OCI-LY1 (cell line): ENCODE measurements at regions not wholly inside any gene's neighbourhood (a gene's known extent, or its start where the extent isn't known, plus 50 kb on each side); places are given as distances from the start of the nearest gene placed in this dataset.

ENCODE experiments used
- H2AFZ ChIP-seq: fragments of 200-600 bp; sonication (generic), shearing (Covaris generic); 2 replicates; pipeline ENCODE4 v1.6.0; 2014; ENCODE audit warnings: antibody characterized with exemption, mild to moderate bottlenecking, low read length
- H3F3A ChIP-seq: fragments of 200-600 bp; sonication (generic), shearing (Covaris generic); 2 replicates; pipeline ENCODE4 v1.6.0; 2014; ENCODE audit warnings: mild to moderate bottlenecking, antibody characterized with exemption, low read length, moderate library complexity; ENCODE audit not compliant: insufficient read depth
- H3K27ac ChIP-seq: fragments of 200-600 bp; sonication (generic); 2 replicates; pipeline ENCODE4 v1.5.1; 2014; ENCODE audit warnings: low read length, mixed run types, mild to moderate bottlenecking, low read depth; ENCODE audit not compliant: poor library complexity, severe bottlenecking
- H3K27me3 ChIP-seq: fragments of 200-600 bp; sonication (generic); 2 replicates; pipeline ENCODE4 v1.6.0; 2014; ENCODE audit warnings: antibody characterized with exemption, mild to moderate bottlenecking, low read length, moderate library complexity; ENCODE audit not compliant: insufficient read depth
- H3K36me3 ChIP-seq: fragments of 200-600 bp; sonication (generic); 2 replicates; pipeline ENCODE4 v1.6.1; 2014; ENCODE audit warnings: mild to moderate bottlenecking, antibody characterized with exemption, low read length, moderate library complexity, mixed read lengths; ENCODE audit not compliant: insufficient read depth
- H3K4me1 ChIP-seq: fragments of 200-600 bp; sonication (generic); 2 replicates; pipeline ENCODE4 v1.5.1; 2014; ENCODE audit warnings: mild to moderate bottlenecking, low read length, moderate library complexity; ENCODE audit not compliant: insufficient read depth, severe bottlenecking
- H3K4me2 ChIP-seq: fragments of 200-600 bp; sonication (generic), shearing (Covaris generic); 2 replicates; pipeline ENCODE4 v1.6.1; 2014; ENCODE audit warnings: low read length
- H3K4me3 ChIP-seq: fragments of 200-600 bp; sonication (generic); 2 replicates; pipeline ENCODE4 v1.5.1; 2014; ENCODE audit warnings: low read length, low read depth, mild to moderate bottlenecking, mixed read lengths; ENCODE audit not compliant: poor library complexity, severe bottlenecking
- H3K79me2 ChIP-seq: fragments of 200-600 bp; shearing (Covaris generic); 2 replicates; pipeline ENCODE4 v1.6.1; 2016; ENCODE audit warnings: mixed run types, low read length, mixed read lengths; ENCODE audit not compliant: insufficient read depth
- H3K9ac ChIP-seq: fragments of 200-600 bp; sonication (generic), shearing (Covaris generic); 2 replicates; pipeline ENCODE4 v1.6.1; 2014; ENCODE audit warnings: mild to moderate bottlenecking, low read length, mixed read lengths
- H3K9me2 ChIP-seq: fragments of 200-600 bp; sonication (generic), shearing (Covaris generic); 2 replicates; pipeline ENCODE4 v1.6.1; 2014; ENCODE audit warnings: low read depth, mild to moderate bottlenecking, low read length, mixed read lengths
- H3K9me3 ChIP-seq: fragments of 200-600 bp; shearing (Covaris generic); 2 replicates; pipeline ENCODE4 v1.6.1; 2014; ENCODE audit warnings: low read length, mixed read lengths
- H4K20me1 ChIP-seq: fragments of 200-600 bp; sonication (generic), shearing (Covaris generic); 2 replicates; pipeline ENCODE4 v1.6.0; 2016; ENCODE audit warnings: mild to moderate bottlenecking, low read length; ENCODE audit not compliant: insufficient read depth
- CTCF ChIP-seq: fragments of 200-600 bp; sonication (generic), shearing (Covaris generic); IDR thresholded peaks from 2 replicates; pipeline ENCODE4 v1.5.1; 2017; ENCODE audit warnings: mild to moderate bottlenecking, antibody characterized with exemption, low read length, moderate library complexity, mixed read lengths
- EZH2 ChIP-seq: fragments of 200-600 bp; sonication (generic), shearing (Covaris generic); IDR thresholded peaks from 2 replicates; pipeline ENCODE4 v1.8.0; 2017; ENCODE audit warnings: borderline replicate concordance, mixed run types, mild to moderate bottlenecking, antibody characterized with exemption, low read length, moderate library complexity, mixed read lengths

GRCh38 chr3:117184574-117184973 lies 475.0 kb downstream of the TUSC7 start:
- no peak overlapping the region for H3K4me3 ChIP-seq
- no peaks in the 10 kb centered on the region for H3K9me2 ChIP-seq
- H2AFZ ChIP-seq = no peak overlapping the region
- no peaks in the 10 kb centered on the region for H3K4me1 ChIP-seq
- no peaks in the 10 kb centered on the region for H3K27me3 ChIP-seq
- H3K9ac ChIP-seq = no peak overlapping the region
- H3F3A ChIP-seq = no peaks in the 10 kb centered on the region
- no peak overlapping the region for H3K4me2 ChIP-seq
- no peaks in the 10 kb centered on the region for H3K79me2 ChIP-seq
- no peak overlapping the region for H3K27ac ChIP-seq
- H4K20me1 ChIP-seq = no peaks in the 10 kb centered on the region
- no peaks in the 10 kb centered on the region for H3K36me3 ChIP-seq
- H3K9me3 ChIP-seq = no peaks in the 10 kb centered on the region
- no peak for TF ChIP-seq CTCF
- no peak for TF ChIP-seq EZH2

GRCh38 chr3:117191245-117191644 lies 481.7 kb downstream of the TUSC7 start:
- Histone ChIP-seq H3K4me2 (no peak overlapping the region), H3K4me3 (no peak overlapping the region), H3K36me3 (no peaks in the 10 kb centered on the region), H3F3A (no peaks in the 10 kb centered on the region), H4K20me1 (no peaks in the 10 kb centered on the region), H3K27me3 (no peaks in the 10 kb centered on the region), H3K4me1 (no peaks in the 10 kb centered on the region), H3K79me2 (no peaks in the 10 kb centered on the region), H3K9ac (no peak overlapping the region), H3K9me2 (no peaks in the 10 kb centered on the region), H2AFZ (no peak overlapping the region), H3K9me3 (no peaks in the 10 kb centered on the region), H3K27ac (no peak overlapping the region)
- no peak for TF ChIP-seq CTCF
- no peak for TF ChIP-seq EZH2

- Histone ChIP-seq H4K20me1 (no peaks in the 10 kb centered on the region), H3K4me1 (no peaks in the 10 kb centered on the region), H3K36me3 (no peaks in the 10 kb centered on the region), H3K27ac (no peak overlapping the region), H3K9me2 (no peaks in the 10 kb centered on the region), H3F3A (no peaks in the 10 kb centered on the region), H3K4me3 (no peak overlapping the region), H2AFZ (no peak overlapping the region), H3K9ac (no peak overlapping the region), H3K9me3 (no peaks in the 10 kb centered on the region), H3K79me2 (no peaks in the 10 kb centered on the region), H3K4me2 (no peak overlapping the region), H3K27me3 (no peaks in the 10 kb centered on the region)
- TF ChIP-seq EZH2 (no peak), CTCF (no peak)
Measured at GRCh38 chr3:117192888-117193287, 483.3 kb downstream of the TUSC7 start.
